Neural crest cell (in vitro differentiated cells): ENCODE measurements at regions not wholly inside any gene's neighbourhood (a gene's known extent, or its start where the extent isn't known, plus 50 kb on each side); places are given as distances from the start of the nearest gene placed in this dataset.

Experiments
- DNase-seq: peaks from one replicate; pipeline ENCODE4 v3.0.0; 2021; ENCODE audit warnings: low read depth, mixed read lengths, low spot score
- H3K27ac Mint-ChIP-seq: one replicate; pipeline ENCODE4 v1.8.0; 2021; ENCODE audit warnings: mild to moderate bottlenecking, mixed read lengths; ENCODE audit not compliant: unreplicated experiment
- H3K27me3 Mint-ChIP-seq: 2 replicates; pipeline ENCODE4 v1.8.0; 2021; ENCODE audit warnings: low read depth, mild to moderate bottlenecking, mixed read lengths
- H3K36me3 Mint-ChIP-seq: 2 replicates; pipeline ENCODE4 v1.8.0; 2021; ENCODE audit warnings: low read depth, mild to moderate bottlenecking, mixed read lengths
- H3K4me1 Mint-ChIP-seq: 2 replicates; pipeline ENCODE4 v1.8.0; 2021; ENCODE audit warnings: mixed read lengths
- H3K4me3 Mint-ChIP-seq: one replicate; pipeline ENCODE4 v1.8.0; 2021; ENCODE audit warnings: mild to moderate bottlenecking, mixed read lengths
- H3K9me3 Mint-ChIP-seq: 2 replicates; pipeline ENCODE4 v1.8.0; 2021; ENCODE audit warnings: mixed read lengths
- TF ChIP-seq, protein P1 (sequence below): fragments of 200-600 bp; sonication (generic); conservative IDR thresholded peaks from 2 replicates; pipeline ENCODE4 v1.5.0; 2021; ENCODE audit warnings: antibody characterized with exemption, mild to moderate bottlenecking

GRCh38 chr16:35255816-35256215, 1796.4 kb downstream of the TP53TG3F start:
- no peaks in the 10 kb centered on the region for H3K27me3 Mint-ChIP-seq
- peaks cover 18% of the 10 kb centered on the region for H3K9me3 Mint-ChIP-seq
- no peak overlapping the region for H3K27ac Mint-ChIP-seq
- TF ChIP-seq, protein P1, sequence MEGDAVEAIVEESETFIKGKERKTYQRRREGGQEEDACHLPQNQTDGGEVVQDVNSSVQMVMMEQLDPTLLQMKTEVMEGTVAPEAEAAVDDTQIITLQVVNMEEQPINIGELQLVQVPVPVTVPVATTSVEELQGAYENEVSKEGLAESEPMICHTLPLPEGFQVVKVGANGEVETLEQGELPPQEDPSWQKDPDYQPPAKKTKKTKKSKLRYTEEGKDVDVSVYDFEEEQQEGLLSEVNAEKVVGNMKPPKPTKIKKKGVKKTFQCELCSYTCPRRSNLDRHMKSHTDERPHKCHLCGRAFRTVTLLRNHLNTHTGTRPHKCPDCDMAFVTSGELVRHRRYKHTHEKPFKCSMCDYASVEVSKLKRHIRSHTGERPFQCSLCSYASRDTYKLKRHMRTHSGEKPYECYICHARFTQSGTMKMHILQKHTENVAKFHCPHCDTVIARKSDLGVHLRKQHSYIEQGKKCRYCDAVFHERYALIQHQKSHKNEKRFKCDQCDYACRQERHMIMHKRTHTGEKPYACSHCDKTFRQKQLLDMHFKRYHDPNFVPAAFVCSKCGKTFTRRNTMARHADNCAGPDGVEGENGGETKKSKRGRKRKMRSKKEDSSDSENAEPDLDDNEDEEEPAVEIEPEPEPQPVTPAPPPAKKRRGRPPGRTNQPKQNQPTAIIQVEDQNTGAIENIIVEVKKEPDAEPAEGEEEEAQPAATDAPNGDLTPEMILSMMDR, result no peak
- no peak for DNase-seq
- no peaks in the 10 kb centered on the region for H3K36me3 Mint-ChIP-seq
- H3K4me3 Mint-ChIP-seq, result no peak overlapping the region
- no peaks in the 10 kb centered on the region for H3K4me1 Mint-ChIP-seq

GRCh38 chr16:35258381-35258780, 1799.0 kb downstream of the TP53TG3F start:
- Mint-ChIP-seq H3K4me3 (no peak overlapping the region), H3K4me1 (no peaks in the 10 kb centered on the region), H3K9me3 (peaks cover 21% of the 10 kb centered on the region), H3K27ac (no peak overlapping the region), H3K27me3 (no peaks in the 10 kb centered on the region), H3K36me3 (no peaks in the 10 kb centered on the region)
- TF ChIP-seq, protein P1, result no peak
- no peak for DNase-seq

DNA sequence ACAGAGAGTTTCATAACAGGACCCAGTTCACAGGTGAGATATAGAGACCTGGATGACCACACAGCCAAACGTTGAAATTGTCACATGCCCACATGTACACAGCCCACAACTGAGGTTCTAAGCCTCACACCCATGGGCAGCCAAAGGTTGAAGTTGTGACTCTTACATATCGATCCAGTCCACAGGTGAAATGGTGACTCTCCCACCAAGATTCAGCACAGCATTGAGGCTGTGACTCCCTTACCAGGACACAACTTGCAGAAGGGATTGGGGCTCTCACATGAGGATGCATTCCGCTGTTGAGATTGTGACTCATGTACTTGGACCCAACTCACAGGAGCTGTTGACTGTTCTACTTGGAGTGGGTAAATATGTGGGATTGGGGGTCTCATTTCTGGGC, 1836.4 kb downstream of the TP53TG3F start:
- H3K27me3 Mint-ChIP-seq, result no peaks in the 10 kb centered on the region
- H3K4me1 Mint-ChIP-seq, result no peaks in the 10 kb centered on the region
- no peak overlapping the region for H3K4me3 Mint-ChIP-seq
- H3K9me3 Mint-ChIP-seq, result peaks cover 7% of the 10 kb centered on the region
- H3K36me3 Mint-ChIP-seq, result no peaks in the 10 kb centered on the region
- TF ChIP-seq, protein P1, result no peak
- no peak for DNase-seq
- no peak overlapping the region for H3K27ac Mint-ChIP-seq

GRCh38 chr16:35296962-35297653, 1837.7 kb downstream of the TP53TG3F start:
- Mint-ChIP-seq H3K36me3 (no peaks in the 10 kb centered on the region), H3K4me3 (no peak overlapping the region), H3K9me3 (peaks cover 7% of the 10 kb centered on the region), H3K4me1 (no peaks in the 10 kb centered on the region), H3K27ac (no peak overlapping the region), H3K27me3 (no peaks in the 10 kb centered on the region)
- no peak for DNase-seq
- TF ChIP-seq, protein P1, result no peak

- peaks cover 9% of the 10 kb centered on the region for H3K9me3 Mint-ChIP-seq
- H3K27me3 Mint-ChIP-seq, result no peaks in the 10 kb centered on the region
- no peaks in the 10 kb centered on the region for H3K4me1 Mint-ChIP-seq
- TF ChIP-seq, protein P1, result no peak
- H3K27ac Mint-ChIP-seq, result no peak overlapping the region
- H3K36me3 Mint-ChIP-seq, result no peaks in the 10 kb centered on the region
- H3K4me3 Mint-ChIP-seq, result no peak overlapping the region
- no peak for DNase-seq
Observed at GRCh38 chr16:35298460-35299243, 1839.2 kb downstream of the TP53TG3F start.
